Thyroid gland (tissue), 4 donors: ENCODE measurements at regions not wholly inside any gene's neighbourhood (a gene's known extent, or its start where the extent isn't known, plus 50 kb on each side); places are given as distances from the start of the nearest gene placed in this dataset.

ENCODE experiments used
- POLR2A ChIP-seq, 2 donors: fragments of 450-650 bp; IDR thresholded peaks; one replicate each; pipeline ENCODE4 v1.6.1; 2017; ENCODE audit warnings: antibody characterized with exemption in 2 of 2, mild to moderate bottlenecking in 2 of 2, moderate library complexity in 1 of 2
- TF ChIP-seq, protein P1 (sequence below), 6 experiments: fragments of 200-600 bp in 3 of 6; fragments of 450-650 bp in 3 of 6; sonication (generic) in 3 of 6; IDR thresholded peaks; one replicate each; pipeline ENCODE4 v1.5.1; 2016 to 2019; ENCODE audit warnings: antibody characterized with exemption in 6 of 6, mild to moderate bottlenecking in 2 of 6, inconsistent platforms in 1 of 6, moderate library complexity in 1 of 6

DNA sequence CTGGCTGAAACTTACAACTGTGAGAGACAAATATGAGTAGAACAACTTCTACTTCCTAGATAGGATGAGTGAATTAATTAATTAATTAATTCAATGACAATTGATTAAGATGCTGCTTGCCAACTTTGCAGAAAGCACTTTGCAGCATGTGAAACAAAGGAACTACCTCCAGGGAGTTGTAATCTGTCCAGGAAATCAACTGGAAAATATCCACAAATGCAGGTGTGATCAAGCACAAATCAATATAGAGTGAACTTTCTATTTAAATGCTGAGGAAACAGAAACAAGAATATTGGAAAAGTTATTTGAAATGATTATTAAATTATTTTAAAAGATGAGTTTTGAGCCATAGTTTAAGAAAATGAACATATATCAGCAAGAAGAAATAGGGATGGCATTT is 163.9 kb upstream of the ARID2 start:
- TF ChIP-seq, protein P1, sequence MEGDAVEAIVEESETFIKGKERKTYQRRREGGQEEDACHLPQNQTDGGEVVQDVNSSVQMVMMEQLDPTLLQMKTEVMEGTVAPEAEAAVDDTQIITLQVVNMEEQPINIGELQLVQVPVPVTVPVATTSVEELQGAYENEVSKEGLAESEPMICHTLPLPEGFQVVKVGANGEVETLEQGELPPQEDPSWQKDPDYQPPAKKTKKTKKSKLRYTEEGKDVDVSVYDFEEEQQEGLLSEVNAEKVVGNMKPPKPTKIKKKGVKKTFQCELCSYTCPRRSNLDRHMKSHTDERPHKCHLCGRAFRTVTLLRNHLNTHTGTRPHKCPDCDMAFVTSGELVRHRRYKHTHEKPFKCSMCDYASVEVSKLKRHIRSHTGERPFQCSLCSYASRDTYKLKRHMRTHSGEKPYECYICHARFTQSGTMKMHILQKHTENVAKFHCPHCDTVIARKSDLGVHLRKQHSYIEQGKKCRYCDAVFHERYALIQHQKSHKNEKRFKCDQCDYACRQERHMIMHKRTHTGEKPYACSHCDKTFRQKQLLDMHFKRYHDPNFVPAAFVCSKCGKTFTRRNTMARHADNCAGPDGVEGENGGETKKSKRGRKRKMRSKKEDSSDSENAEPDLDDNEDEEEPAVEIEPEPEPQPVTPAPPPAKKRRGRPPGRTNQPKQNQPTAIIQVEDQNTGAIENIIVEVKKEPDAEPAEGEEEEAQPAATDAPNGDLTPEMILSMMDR (IDR thresholded peaks at IDR 0.05) = no peak
- no peak for TF ChIP-seq POLR2A (IDR thresholded peaks at IDR 0.05)
